ENCODE measurements at regions not wholly inside any gene's neighbourhood (a gene's known extent, or its start where the extent isn't known, plus 50 kb on each side); places are given as distances from the start of the nearest gene placed in this dataset.

DNA sequence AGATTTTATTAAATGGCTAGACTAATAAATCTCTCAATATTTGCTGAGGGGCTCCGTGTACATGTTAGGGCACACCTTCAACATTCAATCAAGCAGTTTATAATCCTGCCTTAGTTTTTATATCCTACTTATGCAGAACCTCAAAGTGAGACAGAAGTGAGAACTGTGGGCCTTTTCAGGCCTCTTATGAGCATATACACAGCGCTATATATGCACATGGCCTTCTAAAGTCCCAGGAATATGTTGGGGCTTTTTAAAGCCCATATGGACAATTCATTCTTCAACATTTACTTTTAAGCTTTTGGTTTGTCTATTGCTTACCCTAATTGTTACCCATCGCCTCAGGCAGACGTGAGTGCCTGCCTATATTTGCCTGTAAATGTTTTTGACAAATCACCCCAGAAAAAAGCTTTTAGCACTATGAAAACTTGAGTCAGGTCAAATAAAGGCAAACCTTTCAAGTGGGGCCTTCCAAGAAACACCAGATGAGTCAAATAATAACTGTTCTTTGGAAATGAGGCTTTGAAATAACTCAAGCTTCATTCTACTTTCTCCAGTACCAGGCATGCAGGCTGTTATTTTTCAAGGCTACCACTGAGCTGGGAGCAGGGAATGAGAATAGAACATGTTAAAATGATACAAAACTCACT lies 58.2 kb downstream of the ESM1 start:
- H3K9me3 Mint-ChIP-seq: peaks cover 5 to 18% (median 16%) of the 10 kb centered on the region in 3 donors
- no peaks in the 10 kb centered on the region for H3K27me3 Mint-ChIP-seq
- H3K4me1 Mint-ChIP-seq: no peaks in the 10 kb centered on the region
- H3K36me3 Mint-ChIP-seq: peaks cover 3% of the 10 kb centered on the region
- no peak overlapping the region for H3K4me3 Mint-ChIP-seq
- no peak overlapping the region for H3K27ac Mint-ChIP-seq

DNA sequence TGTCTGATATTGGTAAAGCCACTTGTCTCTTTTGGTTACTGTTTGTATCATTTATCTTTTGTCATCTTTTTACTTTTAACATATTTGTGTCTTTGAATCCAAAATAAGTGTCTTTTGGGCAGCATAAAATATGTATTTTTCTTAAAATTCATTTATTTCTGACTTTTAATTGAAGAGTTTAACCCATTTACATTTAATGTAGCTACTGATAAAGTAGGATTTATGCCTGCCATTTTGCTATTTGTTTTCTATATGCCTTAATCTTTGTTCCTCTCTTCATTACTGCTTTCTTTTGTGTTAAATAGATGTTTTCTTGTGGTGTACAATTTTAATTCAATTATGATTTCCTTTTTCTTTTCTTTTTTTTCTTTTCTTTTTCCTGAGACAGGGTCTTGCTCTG lies 60.9 kb downstream of the ESM1 start:
- H3K9me3 Mint-ChIP-seq: peaks cover 5 to 20% (median 19%) of the 10 kb centered on the region in 3 donors
- H3K27ac Mint-ChIP-seq: no peak overlapping the region
- H3K27me3 Mint-ChIP-seq: peaks cover 5% of the 10 kb centered on the region
- peaks cover 3% of the 10 kb centered on the region for H3K36me3 Mint-ChIP-seq
- H3K4me1 Mint-ChIP-seq: no peaks in the 10 kb centered on the region
- H3K4me3 Mint-ChIP-seq: no peak overlapping the region

DNA sequence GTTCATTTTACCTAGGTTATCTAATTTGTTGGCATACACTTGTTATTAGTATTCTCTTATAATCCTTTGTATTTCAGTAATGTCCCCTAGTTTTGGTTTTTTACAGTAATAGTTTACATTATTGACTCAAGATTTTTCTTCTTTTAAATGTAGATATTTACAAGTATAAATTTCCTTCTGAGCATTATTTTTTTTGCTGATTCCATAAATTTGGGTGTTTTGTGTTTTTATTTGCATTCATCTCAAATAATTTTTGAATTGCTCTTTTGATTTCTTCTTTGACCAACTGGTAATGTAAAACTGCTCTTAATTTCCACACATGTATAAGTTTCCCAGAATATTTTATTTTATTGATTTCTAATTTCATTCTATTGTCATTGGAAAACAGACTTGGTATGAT lies 68.1 kb downstream of the ESM1 start:
- no peaks in the 10 kb centered on the region for H3K4me1 Mint-ChIP-seq
- H3K27me3 Mint-ChIP-seq: peaks cover 19% of the 10 kb centered on the region
- no peak overlapping the region for H3K4me3 Mint-ChIP-seq
- H3K36me3 Mint-ChIP-seq: no peaks in the 10 kb centered on the region
- no peak overlapping the region for H3K27ac Mint-ChIP-seq
- peaks cover 0 to 3% (median 2%) of the 10 kb centered on the region in 3 donors for H3K9me3 Mint-ChIP-seq

DNA sequence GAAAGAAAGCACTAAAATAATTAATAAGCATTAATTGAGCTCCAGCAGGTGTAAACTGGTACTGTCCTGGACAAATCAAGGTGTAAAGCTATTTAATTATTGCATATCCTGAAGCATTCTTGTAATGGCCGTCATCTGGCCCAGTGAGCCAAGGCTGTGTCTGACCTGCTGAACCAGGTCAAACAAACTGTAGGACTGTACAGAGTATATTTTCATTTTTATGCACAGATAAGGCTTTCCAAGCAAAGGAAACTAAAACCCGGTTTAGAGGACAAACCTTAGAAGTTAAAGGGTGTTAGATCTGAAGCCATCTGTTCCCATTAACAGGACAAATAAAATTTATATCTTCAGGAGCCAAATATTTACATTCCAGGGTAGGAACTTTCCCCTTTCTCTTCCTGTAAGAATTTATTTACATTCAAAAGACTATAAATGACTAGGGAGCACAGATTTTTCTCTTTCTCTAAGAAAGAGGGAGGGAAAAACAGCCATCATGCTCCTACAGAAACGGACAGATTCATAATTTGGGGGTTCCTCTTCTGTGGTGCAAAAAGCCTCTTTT lies 69.8 kb downstream of the ESM1 start:
- H3K9me3 Mint-ChIP-seq: no peaks in the 10 kb centered on the region
- no peak overlapping the region for H3K27ac Mint-ChIP-seq
- H3K27me3 Mint-ChIP-seq: peaks cover 15% of the 10 kb centered on the region
- H3K4me1 Mint-ChIP-seq: no peaks in the 10 kb centered on the region
- peaks cover 2% of the 10 kb centered on the region for H3K36me3 Mint-ChIP-seq
- no peak overlapping the region for H3K4me3 Mint-ChIP-seq

DNA sequence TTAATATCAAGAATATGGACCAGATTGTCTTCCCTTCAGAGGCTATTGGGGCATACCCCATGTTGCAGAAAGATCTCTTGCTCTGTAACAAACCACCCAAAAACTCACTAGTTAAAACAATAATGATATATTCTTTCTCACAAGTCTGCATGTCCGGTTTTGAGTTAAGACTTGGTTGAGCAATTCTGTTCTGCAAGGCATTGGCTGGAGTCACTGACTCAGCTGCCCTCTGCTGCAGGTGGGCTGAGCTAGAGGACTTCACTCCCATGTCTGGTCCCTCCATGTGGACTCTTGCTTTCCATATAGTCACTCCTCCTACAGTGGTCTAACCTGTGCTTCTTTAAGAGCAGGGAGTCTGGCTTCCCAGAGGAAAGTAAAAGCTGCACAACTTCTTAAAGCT lies 73.4 kb downstream of the ESM1 start:
- Mint-ChIP-seq H3K9me3 (no peaks in the 10 kb centered on the region), H3K36me3 (peaks cover 2% of the 10 kb centered on the region), H3K27ac (peak overlapping the region in 1 of 3 donors; percentile 8), H3K4me1 (no peaks in the 10 kb centered on the region), H3K4me3 (no peak overlapping the region), H3K27me3 (peaks cover 23% of the 10 kb centered on the region)

DNA sequence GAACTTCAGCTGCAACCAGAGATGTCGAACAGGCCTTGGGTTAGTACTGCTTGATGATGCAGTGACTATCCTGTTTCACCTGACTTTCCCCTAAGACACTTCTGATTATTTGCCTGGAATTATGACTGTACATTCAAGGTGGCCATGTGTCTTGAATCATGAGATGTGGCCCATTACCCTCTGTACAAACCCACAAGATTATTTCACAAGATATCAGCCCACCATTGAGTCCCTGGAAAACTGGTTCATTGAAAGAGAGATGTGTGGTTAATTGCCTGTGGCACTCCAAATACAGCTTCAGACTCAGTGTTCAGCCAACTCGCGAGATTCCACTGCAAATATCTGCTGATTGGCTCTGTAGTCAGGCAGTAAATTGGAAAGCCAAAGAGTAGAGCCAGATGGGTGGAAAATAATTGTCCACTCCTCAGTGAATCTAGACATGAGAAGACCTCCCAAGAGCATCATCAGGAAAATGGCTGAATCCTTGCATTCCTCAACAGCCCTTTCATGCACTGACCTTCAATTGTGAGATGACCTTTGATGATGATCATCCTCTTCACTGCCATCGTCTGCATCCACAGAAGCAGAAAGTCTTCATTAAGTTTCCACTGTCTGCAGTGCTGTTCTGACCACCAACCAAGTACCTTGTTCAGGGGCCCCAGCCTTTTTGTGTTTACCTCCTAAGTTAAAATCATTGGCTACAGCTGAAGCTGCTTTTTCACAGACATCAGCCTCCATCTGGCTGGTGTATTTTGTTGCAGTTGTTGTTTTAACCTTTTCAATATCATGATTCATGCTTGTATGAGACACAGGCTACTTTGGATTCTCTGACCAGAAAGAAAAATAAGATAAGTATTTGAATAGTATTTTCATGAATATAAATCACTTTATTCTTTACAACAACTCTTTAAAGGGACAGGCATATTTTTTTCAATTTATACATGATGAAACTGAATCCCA lies 75.2 kb downstream of the ESM1 start:
- Mint-ChIP-seq H3K4me3 (no peak overlapping the region), H3K36me3 (peaks cover 2% of the 10 kb centered on the region), H3K27me3 (peaks cover 28% of the 10 kb centered on the region), H3K4me1 (no peaks in the 10 kb centered on the region), H3K9me3 (no peaks in the 10 kb centered on the region), H3K27ac (no peak overlapping the region)

DNA sequence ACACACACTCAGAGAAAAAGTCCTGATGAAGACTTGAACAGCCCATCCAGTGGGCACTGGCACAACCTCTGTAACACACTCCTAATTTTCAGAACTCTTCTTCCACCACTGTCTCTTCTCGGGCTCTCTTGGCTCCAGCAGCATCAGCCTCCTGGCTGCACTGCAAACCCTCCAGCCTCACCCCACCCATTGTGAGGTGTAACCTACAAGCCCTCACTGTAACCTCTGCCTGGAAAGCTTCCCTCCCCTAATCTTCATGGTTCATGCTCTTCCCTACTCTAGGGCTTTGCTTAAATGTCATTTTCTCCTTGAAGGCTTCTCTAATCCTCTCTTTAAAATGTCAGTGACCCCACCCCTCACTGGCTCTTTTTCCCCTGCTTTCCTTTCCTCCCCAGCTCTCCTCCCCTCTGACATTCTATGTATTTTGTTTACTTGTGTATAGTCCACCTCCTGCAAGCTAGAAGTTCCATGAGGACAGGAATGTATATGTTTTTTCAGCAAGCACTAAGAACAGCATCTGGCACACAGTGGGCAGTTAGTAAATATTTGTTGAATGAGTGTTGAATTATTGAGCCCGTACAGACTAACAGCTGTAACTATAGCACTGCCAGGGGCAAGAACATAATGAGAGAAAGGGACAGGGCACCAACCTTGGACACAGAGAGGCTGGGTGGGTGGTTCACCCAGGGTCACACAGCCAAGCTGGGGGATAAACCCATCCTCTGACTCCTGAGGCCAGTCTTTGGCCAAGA lies 76.4 kb downstream of the ESM1 start:
- Mint-ChIP-seq H3K9me3 (no peaks in the 10 kb centered on the region), H3K36me3 (peaks cover 2% of the 10 kb centered on the region), H3K4me3 (no peak overlapping the region), H3K4me1 (no peaks in the 10 kb centered on the region), H3K27ac (no peak overlapping the region), H3K27me3 (peaks cover 30% of the 10 kb centered on the region)

DNA sequence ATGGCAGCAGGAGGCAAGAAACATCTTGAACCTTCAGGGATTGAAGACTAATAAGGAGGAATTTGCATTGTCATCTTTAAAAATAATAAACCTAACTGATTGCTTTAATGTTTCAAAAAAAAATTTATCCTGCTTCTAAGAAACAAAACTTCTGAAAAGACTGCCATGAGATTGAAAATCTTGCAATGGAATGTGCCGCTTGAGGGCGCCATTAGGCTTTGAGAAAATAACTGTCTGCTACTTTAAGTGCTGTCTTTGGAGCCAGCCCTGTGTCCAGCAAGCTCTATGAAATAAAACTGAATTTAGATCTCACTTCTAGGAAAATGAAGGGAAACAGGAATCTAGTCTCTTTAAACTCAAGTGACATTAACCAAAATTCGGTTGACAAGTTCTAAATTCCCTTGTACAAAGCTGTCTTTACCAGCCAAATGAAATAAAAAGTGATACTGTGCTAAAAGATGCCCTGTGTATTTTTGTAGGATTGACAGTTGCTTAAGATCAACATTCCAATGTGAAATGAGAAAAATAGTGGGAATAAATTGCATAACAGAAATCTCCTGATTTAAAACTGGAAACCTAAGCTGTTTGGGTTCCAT lies 79.4 kb downstream of the ESM1 start:
- Mint-ChIP-seq H3K4me3 (no peak overlapping the region), H3K4me1 (peaks cover 5 to 9% (median 5%) of the 10 kb centered on the region in 3 donors), H3K36me3 (no peaks in the 10 kb centered on the region), H3K9me3 (no peaks in the 10 kb centered on the region), H3K27me3 (peaks cover 31% of the 10 kb centered on the region), H3K27ac (no peak overlapping the region)

DNA sequence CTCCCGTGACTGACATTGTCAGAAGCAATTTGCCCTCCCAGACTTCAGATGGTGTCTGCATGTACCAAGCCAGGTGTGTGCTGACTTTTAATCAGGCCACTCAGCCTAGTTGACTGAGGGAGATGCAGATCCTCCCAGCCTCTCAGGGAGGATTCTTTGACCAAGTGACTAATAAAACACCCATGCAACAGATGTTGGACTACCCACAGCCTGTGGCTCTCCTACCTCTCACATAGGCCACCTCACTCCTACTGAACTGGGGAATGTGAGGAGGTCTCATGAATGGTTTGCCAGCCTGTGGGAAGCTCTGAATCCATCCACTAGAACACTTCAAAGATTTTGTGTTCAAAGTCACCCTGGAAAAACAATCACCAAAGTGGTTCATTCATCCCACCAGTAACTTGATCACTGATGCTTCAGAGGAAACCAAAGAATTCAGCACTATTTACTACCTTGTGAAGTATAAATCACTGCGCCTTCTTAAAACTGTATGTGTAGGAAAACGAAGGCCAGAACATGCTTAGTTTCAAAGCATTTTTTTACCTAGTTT lies 80.1 kb downstream of the ESM1 start:
- Mint-ChIP-seq H3K4me1 (peaks cover 5 to 9% (median 5%) of the 10 kb centered on the region in 3 donors), H3K9me3 (no peaks in the 10 kb centered on the region), H3K27ac (no peak overlapping the region), H3K27me3 (peaks cover 31% of the 10 kb centered on the region), H3K36me3 (no peaks in the 10 kb centered on the region), H3K4me3 (no peak overlapping the region)

DNA sequence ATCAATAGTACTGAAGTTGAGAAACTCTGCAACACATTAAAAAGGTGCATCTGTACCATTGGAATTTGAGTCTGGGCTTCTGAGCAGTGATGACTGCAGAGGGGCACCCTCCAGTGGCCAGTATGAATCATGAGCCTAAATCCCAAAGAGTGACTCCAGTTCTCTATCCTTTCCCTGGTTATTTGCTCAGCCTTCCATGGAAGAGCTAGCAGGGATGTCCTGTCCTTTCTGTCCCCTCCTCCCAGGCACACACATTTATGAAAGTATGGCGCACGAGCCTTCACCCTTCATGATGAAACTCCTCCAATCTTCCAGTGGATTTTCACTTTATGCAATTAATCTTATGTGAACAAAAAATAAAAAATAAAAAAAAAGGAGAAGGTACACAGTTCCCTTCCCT lies 81.0 kb downstream of the ESM1 start:
- peaks cover 5 to 9% (median 5%) of the 10 kb centered on the region in 3 donors for H3K4me1 Mint-ChIP-seq
- H3K9me3 Mint-ChIP-seq: peaks cover 0 to 2% (median 0%) of the 10 kb centered on the region in 3 donors
- no peaks in the 10 kb centered on the region for H3K36me3 Mint-ChIP-seq
- peaks cover 34% of the 10 kb centered on the region for H3K27me3 Mint-ChIP-seq
- H3K4me3 Mint-ChIP-seq: no peak overlapping the region
- peak overlapping the region in 2 of 3 donors; percentile 28 to 55 for H3K27ac Mint-ChIP-seq

DNA sequence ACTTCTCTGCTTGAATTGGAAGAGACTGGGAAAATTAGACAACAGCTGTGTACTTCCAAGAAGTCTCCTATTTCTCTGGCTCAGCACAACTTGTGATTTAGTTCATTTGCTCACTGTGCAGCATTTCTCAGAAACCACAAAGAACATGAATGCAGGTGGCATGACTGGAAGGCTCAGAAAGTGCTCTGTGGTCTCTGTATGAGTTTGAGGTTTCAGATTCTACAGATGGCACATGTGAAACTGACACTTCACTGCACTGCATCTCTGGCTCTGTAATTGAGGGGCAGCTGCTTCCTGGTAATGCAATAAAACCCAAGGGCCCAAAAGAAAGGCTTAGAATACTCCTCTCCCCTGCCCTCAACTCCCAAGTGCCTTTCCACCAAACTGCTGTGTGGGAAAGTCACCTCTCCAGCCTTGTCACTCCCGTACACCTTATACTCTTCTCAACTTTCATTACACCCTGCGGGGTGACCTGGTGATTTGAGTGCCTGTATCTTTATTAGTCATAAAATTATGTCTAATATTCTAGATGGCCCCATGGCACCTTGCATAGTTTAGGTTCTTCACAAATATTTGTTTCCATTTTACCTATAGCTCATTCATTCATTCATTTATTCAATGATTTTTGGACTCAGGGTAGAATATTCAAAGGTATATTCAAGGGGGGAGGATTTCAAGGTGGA lies 82.5 kb downstream of the ESM1 start:
- Mint-ChIP-seq H3K4me3 (no peak overlapping the region), H3K27ac (no peak overlapping the region), H3K9me3 (peaks cover 0 to 2% (median 0%) of the 10 kb centered on the region in 3 donors), H3K36me3 (no peaks in the 10 kb centered on the region), H3K4me1 (peaks cover 5 to 9% (median 5%) of the 10 kb centered on the region in 3 donors), H3K27me3 (peaks cover 30% of the 10 kb centered on the region)

DNA sequence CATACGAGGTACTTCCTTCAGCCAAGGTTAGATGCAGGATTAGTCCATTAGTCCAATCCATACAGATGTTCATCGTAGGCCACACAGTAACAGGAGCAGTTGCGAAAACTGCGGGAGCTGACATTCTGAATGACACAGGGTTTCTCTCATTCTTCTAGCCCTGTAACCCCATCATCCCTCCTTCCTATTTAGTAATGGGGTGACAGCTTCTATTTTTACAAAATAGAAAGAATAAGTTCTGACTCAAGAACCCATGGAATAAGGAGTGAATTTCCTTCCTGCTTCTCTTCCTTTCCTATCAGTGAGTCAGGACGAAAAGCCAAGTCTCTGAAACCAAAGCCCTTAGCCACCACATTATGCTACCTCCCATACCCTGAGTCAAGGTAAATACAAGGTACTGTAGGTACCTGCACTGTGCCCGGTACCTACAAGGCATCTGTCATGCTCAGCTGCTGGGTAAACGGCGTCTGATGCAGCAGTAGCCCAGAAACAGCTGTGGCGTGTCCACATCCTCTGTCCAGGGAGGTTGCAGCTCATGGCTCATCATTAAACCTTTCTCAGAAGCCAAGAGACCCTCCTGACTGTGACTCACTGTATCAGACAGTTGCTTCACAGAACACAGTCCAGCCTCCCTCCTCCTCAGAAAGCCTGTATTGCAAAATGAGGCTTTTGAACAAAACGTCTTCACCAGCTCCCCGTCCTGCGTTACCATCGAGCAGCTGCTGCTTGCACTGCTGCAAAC lies 84.2 kb downstream of the ESM1 start:
- Mint-ChIP-seq H3K27me3 (peaks cover 40% of the 10 kb centered on the region), H3K4me3 (no peak overlapping the region), H3K27ac (no peak overlapping the region), H3K9me3 (peaks cover 0 to 2% (median 0%) of the 10 kb centered on the region in 3 donors), H3K4me1 (peaks cover 5 to 9% (median 5%) of the 10 kb centered on the region in 3 donors), H3K36me3 (no peaks in the 10 kb centered on the region)

DNA sequence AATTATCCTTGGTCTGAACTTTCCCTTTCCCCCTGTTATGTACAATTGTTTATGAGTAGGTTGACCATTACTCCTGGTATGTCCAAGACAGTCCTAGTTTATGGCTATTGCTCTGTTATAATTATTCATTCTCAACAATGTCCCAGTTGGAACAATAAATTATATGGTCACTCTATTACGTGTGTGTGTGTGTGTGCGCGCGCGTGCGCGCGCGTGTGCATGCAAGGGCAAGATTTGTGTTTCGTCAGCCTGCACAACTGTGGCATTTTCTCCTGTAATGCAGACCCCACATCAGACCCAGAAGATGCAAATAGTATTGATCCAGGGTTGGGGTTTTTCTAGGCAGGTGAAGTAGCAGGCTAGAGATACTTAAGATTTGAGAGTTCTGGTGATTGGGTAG lies 88.4 kb downstream of the ESM1 start:
- H3K9me3 Mint-ChIP-seq: peaks cover 0 to 2% (median 0%) of the 10 kb centered on the region in 3 donors
- peaks cover 2 to 4% (median 4%) of the 10 kb centered on the region in 3 donors for H3K4me1 Mint-ChIP-seq
- H3K36me3 Mint-ChIP-seq: no peaks in the 10 kb centered on the region
- peak overlapping the region in 1 of 3 donors; percentile 21 for H3K27ac Mint-ChIP-seq
- H3K4me3 Mint-ChIP-seq: no peak overlapping the region
- H3K27me3 Mint-ChIP-seq: peaks cover 36% of the 10 kb centered on the region

All from IgD-negative memory B cell (primary cell).